RPMI7951 (cell line): ENCODE measurements at regions not wholly inside any gene's neighbourhood (a gene's known extent, or its start where the extent isn't known, plus 50 kb on each side); places are given as distances from the start of the nearest gene placed in this dataset.
A peak's percentile ranks its signal among the peaks of the same experiment; 100 is the strongest.

Experiments
- DNase-seq: peaks from one replicate; pipeline ENCODE4 v3.0.0-alpha.2; 2012; ENCODE audit warnings: low read depth

DNA sequence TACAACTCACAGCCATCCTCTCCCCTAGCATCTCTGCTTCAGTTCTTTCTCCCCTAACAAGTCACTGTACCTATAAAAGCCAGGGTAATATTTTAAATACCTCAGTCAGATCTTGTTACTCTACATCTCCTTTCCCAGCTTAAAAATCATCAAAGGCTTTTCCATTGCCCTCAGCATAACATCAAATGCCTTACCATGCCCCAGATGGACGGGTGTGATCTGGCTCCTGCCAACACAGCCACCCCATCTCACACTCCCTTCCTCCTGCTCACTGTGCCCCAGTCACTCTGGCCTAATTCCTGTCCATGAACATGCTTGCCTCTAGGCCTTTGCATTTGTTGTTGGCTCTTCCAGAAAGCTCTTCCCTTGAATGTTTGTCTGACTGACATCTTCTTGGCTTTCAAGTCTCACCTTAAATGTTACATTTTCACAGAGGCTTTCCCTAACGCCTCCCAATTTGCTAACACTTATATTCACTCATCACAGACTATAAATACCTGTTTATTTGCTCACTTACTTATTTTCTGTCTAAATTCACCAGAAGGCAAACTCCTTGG, 640.9 kb downstream of the NYAP2 start:
- DNase-seq: no peak

DNA sequence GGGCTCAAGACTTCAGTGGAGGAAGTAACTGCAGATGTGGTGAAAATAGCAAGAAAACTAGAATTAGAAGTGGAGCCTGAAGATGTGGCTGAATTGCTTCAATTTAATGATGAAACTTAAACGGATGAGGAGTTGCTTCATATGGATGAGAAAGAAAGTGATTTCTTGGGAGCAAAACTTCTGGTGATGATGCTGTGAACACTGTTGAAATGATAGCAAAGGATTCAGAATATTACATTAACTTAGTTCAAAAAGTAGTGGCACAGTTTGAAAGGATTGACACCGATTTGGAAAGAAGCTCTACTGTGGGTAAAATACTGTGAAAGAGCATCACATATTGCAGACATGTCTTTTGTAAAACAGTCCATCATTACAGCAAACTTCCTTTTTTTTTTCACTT, 638.0 kb downstream of the NYAP2 start:
- DNase-seq: no peak

- DNase-seq: peak; percentile 47
Measured at GRCh38 chr2:226031647-226032501, 632.4 kb downstream of the NYAP2 start.

DNA sequence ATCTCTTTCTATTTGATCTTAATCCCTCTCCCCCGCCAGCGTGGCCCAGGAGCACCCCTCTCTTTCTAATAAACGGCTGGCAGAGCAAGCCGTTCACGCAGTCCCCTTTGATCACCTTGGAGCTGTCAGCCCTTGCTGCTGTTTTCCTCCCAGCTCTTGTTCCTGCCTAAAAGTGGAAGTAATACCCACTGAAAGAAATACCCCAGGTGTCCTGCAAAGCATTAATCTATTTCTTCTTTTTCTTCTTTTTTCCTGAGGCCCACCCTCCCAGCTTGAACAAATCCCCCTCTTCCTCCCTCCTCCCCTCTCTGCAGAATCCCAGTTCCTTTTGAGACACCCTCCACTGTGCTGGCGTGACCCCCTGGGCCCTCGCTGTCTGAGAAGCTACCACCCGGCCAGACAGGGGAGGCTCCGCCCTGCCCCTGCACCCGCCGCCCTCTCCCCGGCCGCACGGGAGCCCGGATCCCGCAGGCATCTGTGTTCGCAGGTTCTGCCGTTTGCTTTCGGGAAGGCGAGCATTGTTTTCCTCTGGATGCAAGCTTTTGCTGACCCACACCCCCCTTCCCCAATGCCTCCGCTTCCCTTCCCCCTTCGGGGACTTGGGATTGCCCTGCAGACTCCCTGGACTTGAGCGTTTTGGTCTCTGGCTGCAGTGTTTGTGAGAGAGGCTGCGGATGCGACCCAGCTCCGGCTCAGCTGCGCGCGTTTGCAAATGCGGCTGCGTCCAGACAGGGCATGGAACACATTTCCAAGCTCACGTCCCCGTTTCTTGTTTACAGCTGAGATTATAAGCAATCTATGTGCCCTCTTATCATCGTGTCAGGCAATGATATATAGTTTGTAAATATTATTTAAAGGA, 631.5 kb downstream of the NYAP2 start:
- DNase-seq: peak; percentile 83

GRCh38 chr2:226030369-226030768, 630.9 kb downstream of the NYAP2 start:
- no peak for DNase-seq

DNA sequence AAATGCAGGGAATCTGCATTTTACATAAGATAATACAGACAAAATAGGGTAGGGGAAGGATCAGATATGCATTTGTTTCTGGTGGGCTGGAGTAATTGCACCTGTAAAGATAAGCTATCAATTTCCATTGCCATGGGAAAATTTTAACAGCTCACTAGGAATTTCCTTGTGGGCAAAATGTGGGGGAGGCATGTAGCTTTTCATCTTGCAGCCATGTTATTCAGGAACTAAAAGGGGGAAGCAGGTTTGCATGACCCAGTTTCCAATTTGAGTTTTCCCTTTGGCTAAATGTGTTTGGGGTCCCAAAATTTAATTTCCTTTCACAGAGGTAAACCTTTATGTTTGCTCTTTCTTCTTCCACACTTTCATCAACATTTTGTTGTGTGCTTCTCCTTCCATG, 624.4 kb downstream of the NYAP2 start:
- DNase-seq: no peak

GRCh38 chr2:226023383-226023782, 623.9 kb downstream of the NYAP2 start:
- DNase-seq: no peak

- DNase-seq: no peak
Measured at GRCh38 chr2:226020956-226021355, 621.4 kb downstream of the NYAP2 start.

DNA sequence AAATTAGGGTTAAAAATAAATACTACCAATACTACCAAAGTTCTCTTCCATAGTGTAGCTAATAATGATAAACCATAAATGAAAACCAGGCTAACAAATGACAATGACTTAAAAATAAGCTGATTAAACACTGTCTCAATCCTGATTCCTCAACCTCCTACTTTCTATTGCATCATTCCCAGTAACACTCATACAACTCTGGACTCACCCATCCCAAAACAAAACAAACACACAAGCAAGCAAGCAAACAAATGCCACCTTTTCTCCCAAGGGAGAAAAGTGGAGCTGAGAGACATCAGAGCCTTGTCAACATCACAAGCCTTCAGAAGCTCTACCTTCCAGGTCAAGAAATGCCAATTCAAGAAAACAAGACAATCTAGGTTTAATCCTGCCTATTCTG, 620.7 kb downstream of the NYAP2 start:
- no peak for DNase-seq

DNA sequence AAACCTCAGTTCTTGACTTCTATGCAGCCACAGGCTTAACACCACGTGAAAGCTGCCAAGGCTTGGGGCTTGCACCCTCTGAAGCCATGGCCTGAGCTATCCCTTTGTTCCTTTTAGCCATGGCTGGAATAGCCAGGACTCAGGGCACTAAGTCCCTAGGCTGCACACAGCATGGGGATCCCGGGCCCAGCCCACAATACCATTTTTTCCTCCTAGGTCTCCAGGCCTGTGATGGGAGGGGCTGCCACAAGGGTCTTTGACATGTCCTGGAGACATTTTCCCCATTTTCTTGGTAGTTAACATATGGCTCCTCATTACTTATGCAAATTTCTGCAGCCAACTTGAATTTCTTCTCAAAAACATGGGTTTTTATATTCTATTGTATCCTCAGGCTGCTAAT, 619.1 kb downstream of the NYAP2 start:
- no peak for DNase-seq

DNA sequence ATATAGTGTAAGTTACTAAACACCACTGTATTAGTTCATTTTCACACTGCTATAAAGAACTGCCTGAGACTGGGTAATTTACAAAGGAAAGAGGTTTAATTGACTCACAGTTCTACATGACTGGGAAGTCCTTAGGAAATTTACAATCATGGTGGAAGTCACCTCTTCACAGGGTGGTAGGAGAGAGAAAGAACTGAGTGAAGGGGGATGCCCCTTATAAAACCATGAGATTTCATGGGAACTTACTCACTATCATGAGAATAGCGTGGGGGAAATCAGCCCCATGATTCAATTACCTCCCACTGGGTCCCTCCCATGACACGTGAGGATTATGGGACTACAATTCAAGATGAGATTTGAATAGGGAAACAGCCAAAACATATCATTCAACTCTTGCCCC, 618.0 kb downstream of the NYAP2 start:
- DNase-seq: no peak

- no peak for DNase-seq
Measured at GRCh38 chr2:226017107-226017506, 617.6 kb downstream of the NYAP2 start.

- DNase-seq: no peak
Measured at GRCh38 chr2:226011716-226012450, 612.4 kb downstream of the NYAP2 start.

- DNase-seq: peak; percentile 84
Measured at GRCh38 chr2:226002438-226002837, 602.9 kb downstream of the NYAP2 start.

- peak; percentile 24 for DNase-seq
Measured at GRCh38 chr2:226001716-226002115, 602.2 kb downstream of the NYAP2 start.

DNA sequence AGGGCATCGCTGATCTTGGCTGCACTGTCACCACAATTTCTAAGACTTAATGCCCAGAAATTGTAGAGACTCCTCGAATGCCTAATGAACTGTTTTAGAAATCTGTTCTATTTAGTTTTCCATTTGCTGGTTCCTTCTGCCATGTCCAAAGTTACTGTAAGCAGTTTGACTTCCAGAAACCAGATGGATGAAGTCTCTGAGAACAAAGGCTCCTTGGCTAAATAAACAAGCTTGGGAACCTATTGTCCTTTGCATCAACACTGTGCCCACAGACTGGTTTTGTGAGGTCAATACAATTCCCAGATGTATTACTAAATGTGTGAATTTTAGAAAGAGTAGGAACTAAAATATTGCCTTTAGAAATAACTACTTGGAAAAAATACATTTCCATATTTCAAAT, 600.2 kb downstream of the NYAP2 start:
- no peak for DNase-seq

- no peak for DNase-seq
Measured at GRCh38 chr2:225998653-225999052, 599.1 kb downstream of the NYAP2 start.

- DNase-seq: no peak
Measured at GRCh38 chr2:225998116-225998515, 598.6 kb downstream of the NYAP2 start.

DNA sequence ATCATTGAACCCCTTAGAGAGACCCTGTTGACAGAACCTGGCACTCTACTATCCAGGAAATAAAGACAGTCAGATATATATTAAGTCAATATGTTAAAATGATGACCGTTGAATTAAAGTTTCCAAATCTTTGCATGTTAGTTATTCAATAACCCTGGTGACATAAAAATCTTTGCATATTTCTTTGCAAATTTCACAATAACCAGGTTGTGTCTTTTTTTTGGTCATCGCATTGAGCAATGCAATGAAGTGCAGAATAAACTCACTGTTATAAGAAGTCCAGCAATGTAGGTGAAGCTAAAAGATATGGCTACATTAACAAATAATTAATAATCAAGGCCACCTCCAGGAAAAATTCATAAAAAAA, 596.9 kb downstream of the NYAP2 start:
- no peak for DNase-seq

DNA sequence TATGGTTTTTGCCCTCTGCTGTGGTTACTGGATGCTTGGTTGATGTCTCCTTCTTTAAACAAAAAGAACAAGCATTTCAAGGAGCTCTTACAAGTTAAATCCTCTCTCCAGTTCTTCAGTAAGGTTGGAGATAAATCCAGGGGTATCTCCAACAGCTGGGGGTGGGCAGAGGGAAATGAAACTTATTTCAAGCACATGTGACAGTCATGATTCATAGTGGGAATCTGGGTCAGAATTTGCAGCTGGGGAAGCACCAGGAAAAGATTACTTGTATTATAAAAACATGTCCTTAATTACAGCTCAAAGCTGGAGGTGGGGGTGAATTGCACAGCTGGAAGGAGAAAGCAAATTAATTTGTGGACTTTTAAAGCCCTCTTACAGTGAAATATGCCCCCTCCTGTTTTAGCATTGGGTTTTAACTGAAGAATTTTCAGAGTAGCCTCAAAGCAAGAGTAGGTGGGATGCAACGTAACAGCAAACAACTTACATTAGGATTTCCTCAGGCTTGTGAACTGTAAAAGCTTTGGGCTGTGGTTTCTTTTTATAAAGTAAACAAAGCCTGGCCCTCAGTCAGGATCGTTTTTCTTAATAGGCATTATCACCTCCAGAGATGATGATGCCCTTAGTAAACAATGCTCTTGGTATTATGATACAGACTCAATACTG, 596.4 kb downstream of the NYAP2 start:
- peak; percentile 67 for DNase-seq

DNA sequence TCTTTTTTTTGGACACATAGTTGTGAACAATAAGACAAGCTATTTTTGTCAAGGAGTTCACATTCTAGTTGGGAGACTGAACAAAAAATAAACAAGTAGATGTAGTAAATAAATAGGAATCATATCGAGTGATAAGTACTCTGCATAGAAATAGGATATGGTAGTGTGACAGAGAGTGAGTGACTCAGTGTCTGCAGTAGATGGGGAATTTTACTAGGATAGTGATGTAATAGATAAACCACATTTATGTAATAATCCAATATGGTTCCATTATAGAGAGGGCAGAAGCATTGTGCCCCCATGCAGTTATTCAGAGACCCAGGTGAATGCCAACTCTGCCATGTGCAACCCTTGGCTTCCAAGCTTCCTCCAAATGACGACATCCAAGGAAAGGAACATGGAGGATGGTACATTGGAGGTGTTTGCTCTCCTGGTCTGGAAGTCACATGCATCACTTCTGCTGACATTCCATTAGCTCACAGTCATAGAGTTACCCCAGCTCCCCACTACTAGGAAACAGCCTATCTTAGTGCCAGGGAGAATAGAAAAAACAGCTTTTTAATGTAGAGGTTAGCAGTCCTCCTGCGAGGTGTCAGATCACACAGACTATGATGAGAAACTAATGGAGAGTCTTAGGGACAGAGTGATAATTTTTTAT, 595.4 kb downstream of the NYAP2 start:
- peak; percentile 62 for DNase-seq
